ENCODE measurements at regions not wholly inside any gene's neighbourhood (a gene's known extent, or its start where the extent isn't known, plus 50 kb on each side); places are given as distances from the start of the nearest gene placed in this dataset.

DNA sequence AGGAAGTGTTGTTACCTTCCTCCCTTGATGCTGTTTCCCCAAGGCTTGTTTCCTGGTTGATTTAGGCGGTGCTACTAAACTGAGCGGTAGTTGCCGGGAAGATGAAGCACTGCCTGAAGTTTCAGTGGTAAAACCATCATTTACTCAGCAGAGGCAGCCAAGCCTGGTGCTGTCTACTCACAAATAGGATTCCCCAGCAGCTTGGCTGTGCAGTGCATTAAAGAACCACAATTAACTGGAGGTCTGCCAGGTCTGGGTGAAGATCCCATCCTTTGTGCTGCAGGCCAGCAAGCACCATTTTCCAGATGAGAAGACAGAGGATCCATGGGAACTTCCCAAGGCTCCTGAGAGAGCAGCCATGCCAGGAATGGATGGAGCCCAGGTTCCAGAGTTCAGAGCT, 231.9 kb upstream of the E2F8 start:
- DNase-seq (ENCODE audit: low read depth) = no peak

- DNase-seq (ENCODE audit: low read depth) = no peak
Measured at GRCh38 chr11:19467904-19468303, 227.2 kb upstream of the E2F8 start.

DNA sequence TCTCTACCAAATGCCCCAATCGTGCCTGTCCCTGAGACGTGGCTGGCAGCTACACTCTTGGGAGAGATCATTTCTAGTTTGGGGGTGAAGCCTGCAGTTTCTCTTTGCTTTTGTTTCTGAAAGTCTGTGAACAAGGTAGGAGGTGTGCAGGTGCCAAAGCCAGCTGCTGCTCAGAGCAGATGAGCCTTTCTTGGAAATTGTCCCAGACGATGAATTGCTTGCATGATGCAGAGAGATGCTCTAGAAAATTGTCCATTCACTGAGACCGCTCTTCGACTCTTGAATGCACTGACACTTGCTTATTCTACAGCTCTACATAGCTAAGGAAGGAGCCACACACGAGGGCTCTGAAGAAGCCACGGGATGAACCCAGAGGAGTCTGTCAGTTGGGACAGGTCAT, 225.6 kb upstream of the E2F8 start:
- DNase-seq (ENCODE audit: low read depth) = no peak

GRCh38 chr11:19463976-19464375, 223.2 kb upstream of the E2F8 start:
- DNase-seq (ENCODE audit: low read depth) = no peak

DNA sequence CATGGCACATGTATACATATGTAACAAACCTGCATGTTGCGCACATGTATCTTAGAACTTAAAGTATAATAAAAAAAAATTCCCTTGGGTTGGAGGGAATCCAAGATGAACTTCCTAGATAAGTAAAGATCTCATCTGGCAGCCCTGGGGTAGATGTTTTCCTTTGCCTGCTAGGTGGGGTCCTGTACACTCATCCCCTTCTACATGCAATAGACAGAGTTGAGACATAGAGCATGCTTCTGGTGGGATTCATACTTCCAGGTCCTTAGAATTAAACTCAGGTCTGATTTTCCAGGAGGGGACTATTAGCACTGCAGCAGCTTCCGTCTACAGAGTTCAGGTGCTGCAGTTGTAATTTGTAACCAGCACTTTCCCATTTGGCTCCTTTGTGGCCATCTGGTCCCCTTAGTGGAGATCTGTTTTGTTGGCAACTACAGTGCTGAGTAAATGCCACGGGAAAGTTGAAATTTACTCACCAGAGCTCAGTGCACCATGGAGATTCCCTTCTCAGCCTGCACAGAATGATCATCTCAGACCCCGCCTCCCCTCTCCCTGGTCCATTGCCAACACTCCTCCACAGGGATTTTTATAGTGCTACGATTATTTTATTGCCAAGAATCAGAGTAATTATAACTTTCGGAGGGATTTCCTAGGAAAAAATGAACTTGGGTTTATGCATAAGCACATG, 220.1 kb upstream of the E2F8 start:
- no peak for DNase-seq (ENCODE audit: low read depth)

- no peak for DNase-seq (ENCODE audit: low read depth)
Measured at GRCh38 chr11:19459240-19459639, 218.5 kb upstream of the E2F8 start.

DNA sequence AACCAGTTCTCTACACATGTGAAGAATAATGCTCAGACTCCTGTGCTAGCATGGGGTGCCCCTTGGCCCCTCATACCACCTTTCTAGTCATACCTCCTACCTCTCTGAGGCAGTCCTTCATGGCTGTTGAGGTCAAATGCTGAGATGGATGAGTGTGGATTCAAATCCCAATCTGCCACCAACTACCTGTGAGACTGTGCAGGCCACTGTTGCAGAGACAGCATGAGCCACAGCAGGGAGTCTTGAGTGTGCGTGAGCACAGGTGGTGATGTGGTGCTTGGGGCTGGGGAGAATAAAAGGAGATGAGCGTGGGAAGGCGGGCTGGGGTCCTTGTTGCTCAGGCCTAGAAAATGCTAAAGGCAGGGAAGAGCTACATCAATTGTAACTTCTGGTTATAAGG, 218.0 kb upstream of the E2F8 start:
- DNase-seq (ENCODE audit: low read depth) = no peak

GRCh38 chr11:19458231-19458630, 217.5 kb upstream of the E2F8 start:
- no peak for DNase-seq (ENCODE audit: low read depth)

- DNase-seq (ENCODE audit: low read depth) = no peak
Measured at GRCh38 chr11:19455731-19456130, 215.0 kb upstream of the E2F8 start.

- no peak for DNase-seq (ENCODE audit: low read depth)
Measured at GRCh38 chr11:19453651-19454257, 213.0 kb upstream of the E2F8 start.

GRCh38 chr11:19451609-19452008, 210.9 kb upstream of the E2F8 start:
- no peak for DNase-seq (ENCODE audit: low read depth)

- no peak for DNase-seq (ENCODE audit: low read depth)
Measured at GRCh38 chr11:19450282-19450681, 209.5 kb upstream of the E2F8 start.

GRCh38 chr11:19448651-19449050, 207.9 kb upstream of the E2F8 start:
- no peak for DNase-seq (ENCODE audit: low read depth)

- no peak for DNase-seq (ENCODE audit: low read depth)
Measured at GRCh38 chr11:19447150-19447566, 206.4 kb upstream of the E2F8 start.

GRCh38 chr11:19445771-19446170, 205.0 kb upstream of the E2F8 start:
- DNase-seq (ENCODE audit: low read depth) = no peak

GRCh38 chr11:19444231-19444630, 203.5 kb upstream of the E2F8 start:
- DNase-seq (ENCODE audit: low read depth) = no peak

DNA sequence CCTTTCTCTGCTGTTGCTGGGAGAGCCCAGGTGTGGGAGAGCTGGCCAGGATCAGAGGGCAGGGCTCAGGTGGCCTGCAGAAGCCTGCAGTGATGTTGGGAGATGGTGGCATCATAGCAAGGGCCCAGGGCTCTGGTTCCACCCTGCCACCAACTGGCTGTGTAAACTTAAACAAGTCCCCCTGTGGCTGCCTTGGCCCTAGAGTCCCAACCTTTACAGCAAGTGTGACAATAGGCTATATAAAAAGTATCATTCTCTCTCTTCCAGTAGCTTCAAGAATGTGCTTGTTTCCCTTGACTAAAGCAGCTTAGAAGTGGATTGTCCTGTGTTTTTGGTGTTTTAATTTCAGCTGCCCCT, 201.8 kb upstream of the E2F8 start:
- no peak for DNase-seq (ENCODE audit: low read depth)

DNA sequence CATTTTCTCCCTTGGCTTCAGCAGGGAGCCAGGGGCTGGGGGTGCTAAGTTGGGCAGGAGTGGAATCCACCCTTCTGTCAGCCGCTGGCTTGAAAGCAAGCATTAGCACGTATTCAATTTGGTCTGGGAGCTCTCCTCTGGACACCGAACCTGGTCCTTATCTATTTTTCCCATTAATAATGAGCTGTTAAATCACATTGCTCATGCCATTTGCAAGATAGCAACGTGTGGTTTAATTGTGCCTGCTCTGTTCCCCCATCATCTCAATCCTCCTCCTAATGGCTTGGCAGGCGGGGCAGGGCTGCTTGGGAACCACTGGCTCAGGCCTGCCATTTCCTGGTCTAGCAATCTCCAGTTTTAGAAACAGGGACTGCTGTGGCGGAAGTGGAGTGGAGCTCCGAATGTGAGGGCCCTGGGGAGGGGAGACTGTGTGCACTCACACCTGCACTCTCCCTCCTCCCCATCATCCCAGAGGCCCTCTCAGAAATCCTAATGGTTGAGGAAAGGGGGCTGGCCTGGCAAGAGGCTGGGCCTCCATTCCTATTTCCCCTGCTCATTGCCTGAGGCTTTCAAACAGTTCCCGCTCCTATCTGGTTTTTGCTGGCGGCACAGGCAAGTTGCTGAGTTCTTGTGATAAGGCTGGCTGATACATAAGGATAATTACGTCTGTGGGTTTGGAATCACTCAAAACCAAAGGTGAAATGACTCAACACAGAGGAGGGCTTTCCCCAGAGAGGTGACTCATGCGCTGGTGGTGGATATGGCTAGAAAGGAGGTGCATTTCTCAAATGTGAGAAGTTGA, 201.2 kb upstream of the E2F8 start:
- DNase-seq (ENCODE audit: low read depth) = no peak

DNA sequence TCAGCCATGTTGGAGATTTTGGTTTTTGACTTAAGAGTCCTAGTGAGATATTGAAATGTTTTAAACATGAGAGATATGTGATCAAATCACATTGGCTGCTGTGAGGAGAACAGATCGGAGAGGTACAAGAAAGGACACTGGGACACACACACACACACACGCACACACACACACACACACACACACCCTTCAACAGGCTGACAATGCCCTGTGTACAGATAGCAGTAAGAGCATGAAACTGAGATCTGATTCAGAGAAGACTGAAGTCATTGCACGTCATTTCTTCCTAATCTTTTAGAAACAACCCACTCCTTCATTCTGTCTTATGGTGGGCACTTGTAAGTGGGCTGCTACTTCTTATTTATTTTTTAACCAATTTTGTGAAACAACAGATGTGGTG, 200.5 kb upstream of the E2F8 start:
- no peak for DNase-seq (ENCODE audit: low read depth)

- DNase-seq (ENCODE audit: low read depth) = no peak
Measured at GRCh38 chr11:19437760-19438159, 197.0 kb upstream of the E2F8 start.

GRCh38 chr11:19436932-19437331, 196.2 kb upstream of the E2F8 start:
- no peak for DNase-seq (ENCODE audit: low read depth)

DNA sequence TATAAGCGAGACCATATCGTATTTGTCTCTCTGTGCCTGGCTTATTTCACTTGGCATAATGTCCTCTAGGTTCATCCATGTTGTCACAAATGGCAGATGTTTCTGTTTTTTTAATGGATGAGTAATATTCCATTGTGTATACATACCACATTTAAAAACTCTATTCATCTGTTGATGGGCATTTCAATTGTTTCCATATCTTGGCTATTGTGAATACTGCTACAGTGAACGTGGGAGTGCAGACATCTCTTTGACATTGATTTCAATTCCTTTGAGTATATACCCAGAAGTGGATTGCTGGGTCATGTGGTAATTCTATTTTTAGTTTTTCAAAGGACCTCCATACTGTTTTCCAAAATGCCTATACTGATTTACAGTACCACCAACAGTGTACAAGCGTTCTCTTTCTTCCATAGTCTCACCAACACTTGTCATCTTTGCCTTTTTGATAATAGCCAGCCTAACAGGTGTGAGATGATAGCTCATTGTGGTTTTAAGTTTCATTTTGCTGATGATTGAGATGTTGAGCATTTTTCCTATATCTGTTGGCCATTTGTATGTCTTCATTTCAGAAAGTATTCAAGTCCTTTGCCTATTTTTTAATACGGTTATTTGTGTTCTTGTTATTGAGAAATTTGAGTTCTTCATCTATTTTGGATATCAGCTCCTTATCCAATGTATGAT, 194.7 kb upstream of the E2F8 start:
- DNase-seq (ENCODE audit: low read depth) = no peak

GRCh38 chr11:19433791-19434190, 193.0 kb upstream of the E2F8 start:
- DNase-seq (ENCODE audit: low read depth) = no peak
